Left lung (tissue), 4 donors: ENCODE measurements at regions not wholly inside any gene's neighbourhood (a gene's known extent, or its start where the extent isn't known, plus 50 kb on each side); places are given as distances from the start of the nearest gene placed in this dataset.

Source experiments
- ATAC-seq: fragments of 200-7000 bp; cut with Tn5 transposase; one replicate; pipeline ENCODE4 v1.9.1; 2020; ENCODE audit warnings: moderate library complexity
- DNase-seq, 4 donors: peaks; one replicate each; pipeline ENCODE4 v3.0.0-alpha.2; 2013 to 2020
- H3K27ac ChIP-seq, 2 donors: fragments of 200-600 bp; sonication (generic) in 1 of 2; one replicate each; pipeline versions ENCODE4 v1.5.0 to v1.8.0; 2020 to 2021
- H3K27me3 ChIP-seq, 2 donors: fragments of 200-600 bp; sonication (generic) in 1 of 2; one replicate each; pipeline versions ENCODE4 v1.5.0 to v1.8.0; 2020 to 2021
- H3K36me3 ChIP-seq, 2 donors: fragments of 200-600 bp; sonication (generic) in 1 of 2; one replicate each; pipeline versions ENCODE4 v1.5.0 to v1.8.0; 2020 to 2021
- H3K4me1 ChIP-seq, 2 donors: fragments of 200-600 bp; one replicate each; pipeline ENCODE4 v1.8.0; 2021
- H3K4me3 ChIP-seq, 2 donors: fragments of 200-600 bp; sonication (generic) in 1 of 2; one replicate each; pipeline versions ENCODE4 v1.5.0 to v1.8.0; 2020 to 2021; ENCODE audit warnings: mild to moderate bottlenecking in 1 of 2
- H3K9me3 ChIP-seq, 2 donors: fragments of 200-600 bp; sonication (generic) in 1 of 2; one replicate each; pipeline versions ENCODE4 v1.5.0 to v1.8.0; 2020 to 2021
- intact Hi-C, 2 donors: fragments of 100-400 bp; cut with DNase I; formaldehyde crosslinking; loops; one replicate each; pipeline versions ENCODE4 v1.11.2 to v1.14.2; 2022
- TF ChIP-seq, protein P1 (sequence below), 2 donors: fragments of 200-600 bp; sonication (generic) in 1 of 2; IDR thresholded peaks; one replicate each; pipeline versions ENCODE4 v1.5.0 to v1.8.0; 2021; ENCODE audit warnings: antibody characterized with exemption in 2 of 2
- donor health status: DM: no; HTN: yes; CAD: no.
- donor health status: DM: no; HTN: no; CAD: no.

DNA sequence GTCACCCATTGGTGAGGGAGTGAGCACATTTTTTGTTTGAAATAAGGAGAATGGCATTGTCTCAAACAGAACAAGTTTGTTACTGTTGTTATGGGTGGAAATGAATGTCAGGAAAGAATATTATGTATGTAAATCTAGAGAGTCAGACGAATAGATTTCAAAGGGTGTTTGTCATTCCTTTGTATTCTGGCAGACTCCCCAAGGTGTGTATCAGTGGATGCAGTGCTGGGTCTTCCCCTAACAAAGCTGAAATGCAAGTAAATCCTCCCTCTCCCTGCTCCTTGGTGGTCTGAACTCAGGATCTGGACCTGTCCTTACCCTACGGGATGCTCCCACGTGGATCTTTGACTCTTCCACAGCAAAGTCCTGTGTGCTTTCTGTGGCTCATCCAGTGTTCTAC, 139.5 kb upstream of the ZNF516 start:
- TF ChIP-seq, protein P1, sequence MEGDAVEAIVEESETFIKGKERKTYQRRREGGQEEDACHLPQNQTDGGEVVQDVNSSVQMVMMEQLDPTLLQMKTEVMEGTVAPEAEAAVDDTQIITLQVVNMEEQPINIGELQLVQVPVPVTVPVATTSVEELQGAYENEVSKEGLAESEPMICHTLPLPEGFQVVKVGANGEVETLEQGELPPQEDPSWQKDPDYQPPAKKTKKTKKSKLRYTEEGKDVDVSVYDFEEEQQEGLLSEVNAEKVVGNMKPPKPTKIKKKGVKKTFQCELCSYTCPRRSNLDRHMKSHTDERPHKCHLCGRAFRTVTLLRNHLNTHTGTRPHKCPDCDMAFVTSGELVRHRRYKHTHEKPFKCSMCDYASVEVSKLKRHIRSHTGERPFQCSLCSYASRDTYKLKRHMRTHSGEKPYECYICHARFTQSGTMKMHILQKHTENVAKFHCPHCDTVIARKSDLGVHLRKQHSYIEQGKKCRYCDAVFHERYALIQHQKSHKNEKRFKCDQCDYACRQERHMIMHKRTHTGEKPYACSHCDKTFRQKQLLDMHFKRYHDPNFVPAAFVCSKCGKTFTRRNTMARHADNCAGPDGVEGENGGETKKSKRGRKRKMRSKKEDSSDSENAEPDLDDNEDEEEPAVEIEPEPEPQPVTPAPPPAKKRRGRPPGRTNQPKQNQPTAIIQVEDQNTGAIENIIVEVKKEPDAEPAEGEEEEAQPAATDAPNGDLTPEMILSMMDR (IDR thresholded peaks at IDR 0.05): no peak
- intact Hi-C loops: no loop called here

DNA sequence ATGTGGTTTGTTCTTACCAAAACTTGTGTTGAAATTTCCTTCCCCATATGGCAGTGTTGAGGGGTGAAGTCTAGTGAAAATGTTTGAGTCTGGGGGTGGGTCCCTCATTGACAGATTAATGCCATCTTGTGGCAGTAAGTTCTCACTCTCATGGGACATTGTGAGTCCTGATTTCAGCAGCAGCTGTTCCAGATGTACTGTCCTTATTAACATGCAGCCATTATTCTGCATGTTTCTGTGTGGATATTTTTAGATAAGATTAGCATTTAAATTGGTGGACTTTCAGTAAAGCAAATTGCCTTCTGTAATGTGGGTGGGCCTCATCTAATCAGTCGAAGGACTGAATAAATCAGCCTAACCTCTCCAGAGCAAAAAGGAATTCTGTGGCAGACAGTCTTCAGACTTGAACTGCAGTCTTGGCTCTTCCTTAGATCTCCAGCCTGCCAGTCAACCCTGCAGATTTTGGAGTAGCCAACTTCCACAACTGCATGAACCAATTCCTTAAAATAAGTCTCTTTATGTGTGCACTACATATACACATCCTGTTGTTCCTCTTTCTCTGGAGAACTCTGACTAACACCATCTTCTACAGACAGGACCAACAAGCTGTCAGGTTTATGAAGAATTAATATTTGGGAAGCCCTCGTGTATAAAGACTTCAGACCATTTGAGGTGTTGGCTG, 138.7 kb upstream of the ZNF516 start:
- intact Hi-C loops: no loop called here
- Histone ChIP-seq H3K27ac (no peak overlapping the region), H3K4me3 (no peak overlapping the region), H3K27me3 (no peaks in the 10 kb centered on the region), H3K9me3 (no peaks in the 10 kb centered on the region), H3K4me1 (peaks cover 0 to under 1% of the 10 kb centered on the region in 2 donors), H3K36me3 (no peaks in the 10 kb centered on the region)
- no peak for ATAC-seq
- TF ChIP-seq, protein P1 (IDR thresholded peaks at IDR 0.05): no peak
- DNase-seq: no peak

More for the DNA sequence above, 139.5 kb upstream of the ZNF516 start:
- no peak overlapping the region for H3K4me3 ChIP-seq
- peaks cover 0 to 4% of the 10 kb centered on the region in 2 donors for H3K4me1 ChIP-seq
- H3K36me3 ChIP-seq: no peaks in the 10 kb centered on the region
- H3K9me3 ChIP-seq: no peaks in the 10 kb centered on the region
- H3K27ac ChIP-seq: no peak overlapping the region
- ATAC-seq (no peak), DNase-seq (no peak)
- no peaks in the 10 kb centered on the region for H3K27me3 ChIP-seq

GRCh38 chr18:76627444-76627843, 132.4 kb upstream of the ZNF516 start:
- no peak for ATAC-seq
- TF ChIP-seq, protein P1 (IDR thresholded peaks at IDR 0.05): no peak
- Histone ChIP-seq H3K4me3 (no peak overlapping the region), H3K36me3 (no peaks in the 10 kb centered on the region), H3K9me3 (no peaks in the 10 kb centered on the region), H3K27ac (no peak overlapping the region), H3K4me1 (no peaks in the 10 kb centered on the region), H3K27me3 (no peaks in the 10 kb centered on the region)
- intact Hi-C loops: no loop called here
- no peak for DNase-seq

- H3K4me3 ChIP-seq: no peak overlapping the region
- no peaks in the 10 kb centered on the region for H3K36me3 ChIP-seq
- TF ChIP-seq, protein P1 (IDR thresholded peaks at IDR 0.05): no peak
- intact Hi-C loops: no loop called here
- DNase-seq (no peak), ATAC-seq (no peak)
- H3K27ac ChIP-seq: no peak overlapping the region
- H3K4me1 ChIP-seq: peaks cover 2 to 4% of the 10 kb centered on the region in 2 donors
- H3K27me3 ChIP-seq: no peaks in the 10 kb centered on the region
- H3K9me3 ChIP-seq: no peaks in the 10 kb centered on the region
Observed at GRCh38 chr18:76626991-76627390, 131.9 kb upstream of the ZNF516 start.

DNA sequence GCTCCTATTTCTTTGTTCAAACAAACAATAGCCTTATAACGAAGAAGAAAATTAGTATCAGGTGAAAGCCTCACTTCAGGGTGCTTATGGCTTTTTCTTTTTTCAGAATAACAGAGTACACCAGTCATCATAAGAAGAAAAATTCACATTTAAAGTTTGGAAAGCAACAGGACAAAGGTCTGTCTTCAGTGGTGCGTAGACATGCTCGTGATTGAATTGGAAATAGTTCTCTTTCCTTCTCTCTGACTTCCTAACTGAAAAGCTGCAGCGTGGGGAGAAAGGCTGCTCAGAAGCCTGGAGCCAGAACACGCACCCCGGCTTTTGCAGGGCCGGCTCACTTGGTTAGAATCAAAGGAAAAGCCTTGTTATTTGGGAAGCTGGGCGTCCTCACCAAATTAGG, 127.6 kb upstream of the ZNF516 start:
- Histone ChIP-seq H3K27ac (no peak overlapping the region), H3K4me3 (no peak overlapping the region), H3K27me3 (no peaks in the 10 kb centered on the region), H3K4me1 (peaks cover 14 to 36% of the 10 kb centered on the region in 2 donors), H3K36me3 (no peaks in the 10 kb centered on the region), H3K9me3 (no peaks in the 10 kb centered on the region)
- DNase-seq (no peak), ATAC-seq (no peak)
- TF ChIP-seq, protein P1 (IDR thresholded peaks at IDR 0.05): no peak
- intact Hi-C loops: no loop called here
